IMR-90 (cell line): ENCODE measurements at regions not wholly inside any gene's neighbourhood (a gene's known extent, or its start where the extent isn't known, plus 50 kb on each side); places are given as distances from the start of the nearest gene placed in this dataset.

Experiments
- ATAC-seq: fragments of 200-7000 bp; cut with Tn5 transposase; 2 replicates; pipeline ENCODE4 v1.9.1; 2020; ENCODE audit warnings: low read depth, mild to moderate bottlenecking, moderate library complexity
- BruUV-seq: library from RNA; stranded (reverse); fragments of 400-500 nt; replicated peaks from 2 replicates; lab custom pipeline; 2021; lab: Mats Ljungman, UMichigan
- CTCF ChIA-PET: fragments of 300-600 bp; formaldehyde crosslinking; extraction: SDS; loops from one replicate; lab custom pipeline; 2021; ENCODE audit warnings: antibody characterized with exemption; lab: Yijun Ruan, JAX
- POLR2A ChIA-PET: fragments of 300-600 bp; sonication (Branson Sonifier 250); formaldehyde crosslinking; loops from one replicate; lab custom pipeline; 2022; ENCODE audit warnings: antibody characterized with exemption; ENCODE audit not compliant: unreplicated experiment; lab: Charles Lee
- DNase-seq: peaks from one replicate; pipeline ENCODE4 v3.0.0; 2013
- H2AFZ ChIP-seq: replicated peaks from 2 replicates; pipeline ENCODE3; 2013; ENCODE audit warnings: low read length, mild to moderate bottlenecking; ENCODE audit not compliant: poor library complexity
- H2AK5ac ChIP-seq: 2 replicates; pipeline ENCODE4 v1.6.1; 2013; ENCODE audit warnings: low read depth, low read length, inconsistent platforms
- H2AK9ac ChIP-seq: replicated peaks from 2 replicates; pipeline ENCODE3; 2013; ENCODE audit warnings: mild to moderate bottlenecking, low read depth, low read length, moderate library complexity; ENCODE audit not compliant: poor library complexity
- H2BK120ac ChIP-seq: 2 replicates; pipeline ENCODE4 v1.6.1; 2013; ENCODE audit warnings: low read depth, low read length, inconsistent platforms
- H2BK15ac ChIP-seq: 3 replicates; pipeline ENCODE4 v1.6.1; 2013; ENCODE audit warnings: low read depth, low read length, inconsistent platforms
- H2BK20ac ChIP-seq: 2 replicates; pipeline ENCODE4 v1.6.1; 2013; ENCODE audit warnings: low read depth, mild to moderate bottlenecking, inconsistent platforms, low read length, moderate library complexity
- H2BK5ac ChIP-seq: 2 replicates; pipeline ENCODE4 v1.6.1; 2013; ENCODE audit warnings: mild to moderate bottlenecking, low read depth, low read length, inconsistent platforms; ENCODE audit not compliant: poor library complexity, severe bottlenecking
- H3K14ac ChIP-seq: replicated peaks from 2 replicates; pipeline ENCODE4 v1.6.1; 2013; ENCODE audit warnings: low read depth, low read length, inconsistent platforms
- H3K18ac ChIP-seq: 2 replicates; pipeline ENCODE4 v1.6.1; 2013; ENCODE audit warnings: low read depth, low read length, control low read depth
- H3K23ac ChIP-seq: 2 replicates; pipeline ENCODE4 v1.6.1; 2013; ENCODE audit warnings: low read depth, low read length, inconsistent platforms
- H3K27ac ChIP-seq: 2 replicates; pipeline ENCODE4 v1.5.1; 2013; ENCODE audit warnings: mild to moderate bottlenecking, control low read depth, low read length; ENCODE audit not compliant: insufficient read depth
- H3K27me3 ChIP-seq: 2 replicates; pipeline ENCODE4 v1.6.1; 2013; ENCODE audit warnings: low read length; ENCODE audit not compliant: control insufficient read depth, insufficient read depth
- H3K36me3 ChIP-seq: 2 replicates; pipeline ENCODE4 v1.6.1; 2013; ENCODE audit warnings: low read length, mixed read lengths; ENCODE audit not compliant: control insufficient read depth, insufficient read depth
- H3K4ac ChIP-seq: 2 replicates; pipeline ENCODE4 v1.6.1; 2013; ENCODE audit warnings: low read depth, low read length, inconsistent platforms
- H3K4me1 ChIP-seq: 2 replicates; pipeline ENCODE4 v1.6.1; 2013; ENCODE audit warnings: low read length, mixed read lengths; ENCODE audit not compliant: control insufficient read depth, insufficient read depth
- H3K4me2 ChIP-seq: 2 replicates; pipeline ENCODE4 v1.6.1; 2013; ENCODE audit warnings: low read depth, mild to moderate bottlenecking, control low read depth, low read length, moderate library complexity
- H3K4me3 ChIP-seq: 2 replicates; pipeline ENCODE4 v1.5.1; 2013; ENCODE audit warnings: low read depth, mild to moderate bottlenecking, control low read depth, low read length, moderate library complexity; ENCODE audit not compliant: insufficient read depth
- H3K56ac ChIP-seq: 2 replicates; pipeline ENCODE4 v1.6.1; 2013; ENCODE audit warnings: low read length, inconsistent platforms; ENCODE audit not compliant: insufficient read depth; ENCODE audit errors: extremely low read depth
- H3K79me1 ChIP-seq, 2 experiments: 2 replicates each; pipeline ENCODE4 v1.6.1; 2013; ENCODE audit warnings: low read length in 2 of 2, inconsistent platforms in 1 of 2, low read depth in 1 of 2
- H3K9ac ChIP-seq: 2 replicates; pipeline ENCODE4 v1.6.1; 2013; ENCODE audit warnings: low read depth, low read length, control low read depth
- H3K9me1 ChIP-seq: 2 replicates; pipeline ENCODE4 v1.6.1; 2013; ENCODE audit warnings: low read length, inconsistent platforms; ENCODE audit not compliant: insufficient read depth
- H3K9me3 ChIP-seq: 2 replicates; pipeline ENCODE4 v1.6.1; 2013; ENCODE audit warnings: low read length; ENCODE audit not compliant: control insufficient read depth, insufficient read depth
- H4K20me1 ChIP-seq: 2 replicates; pipeline ENCODE4 v1.6.1; 2013; ENCODE audit warnings: low read length, inconsistent platforms; ENCODE audit not compliant: insufficient read depth
- H4K5ac ChIP-seq: 2 replicates; pipeline ENCODE4 v1.6.1; 2013; ENCODE audit warnings: mild to moderate bottlenecking, low read depth, low read length, control low read depth
- H4K8ac ChIP-seq, 2 experiments: 2 replicates each; pipeline ENCODE4 v1.6.1; 2013; ENCODE audit warnings: low read depth in 2 of 2, low read length in 2 of 2, control low read depth in 1 of 2, inconsistent platforms in 1 of 2
- H4K91ac ChIP-seq: 2 replicates; pipeline ENCODE4 v1.6.1; 2013; ENCODE audit warnings: low read depth, low read length, inconsistent platforms; ENCODE audit not compliant: insufficient read depth
- RAD21 ChIP-seq: IDR thresholded peaks from 2 replicates; pipeline ENCODE4 v1.6.1; 2012; ENCODE audit warnings: low read length, improper control_type of control experiment
- WGBS, 2 experiments: methylation state at CpG; one replicate each; pipeline versions ENCODE4 v1.1.5 to v1.1.7; 2013; ENCODE audit warnings: missing lambda C conversion rate in 2 of 2; ENCODE audit not compliant: insufficient read length in 1 of 2; ENCODE audit errors: extremely low coverage in 2 of 2; 5-methylcytosine and 5-hydroxymethylcytosine counted together
- dilution Hi-C: fragments of 300-500 bp; cut with HindIII; formaldehyde crosslinking; loops from one replicate; pipeline ENCODE4 v1.14.3; 2018; ENCODE audit warnings: low sequenced_read_pairs; ENCODE audit not compliant: unreplicated experiment
- in situ Hi-C: fragments of 300-500 bp; cut with MboI; formaldehyde crosslinking; loops from 3 replicates; pipeline ENCODE4 v1.14.3; 2019; ENCODE audit warnings: low sequenced_read_pairs, inconsistent platforms, mixed read lengths
- intact Hi-C: fragments of 100-400 bp; cut with micrococcal nuclease; formaldehyde crosslinking; loops from 2 replicates; pipeline ENCODE4 v1.10.0; 2022

GRCh38 chr5:31047621-31048020, 145.9 kb upstream of the CDH6 start:
- H2AFZ ChIP-seq = no peak overlapping the region
- ChIA-PET POLR2A (no interaction called here), CTCF (no interaction called here)
- H3K9ac ChIP-seq = no peak overlapping the region
- ATAC-seq (no peak), DNase-seq (peak; percentile 18)
- H3K9me1 ChIP-seq = no peaks in the 10 kb centered on the region; the same call in 1 of the 2 replicates
- no peak overlapping the region for H3K23ac ChIP-seq
- WGBS, 2 experiments = no CpG with 5 or more reads among the region's 2 CpGs
- H3K27ac ChIP-seq = no peak overlapping the region
- no peak overlapping the region for H2BK20ac ChIP-seq
- H4K20me1 ChIP-seq = no peaks in the 10 kb centered on the region
- dilution Hi-C loops (no loop called here), intact Hi-C loops (no loop called here), in situ Hi-C loops (no loop called here)
- no peak overlapping the region for H2AK5ac ChIP-seq
- TF ChIP-seq RAD21 = no peak
- H2BK120ac ChIP-seq = no peak overlapping the region
- peaks cover 4% of the 10 kb centered on the region; the same call in 1 of the 2 replicates for H3K4me1 ChIP-seq
- no peak overlapping the region for H4K5ac ChIP-seq
- H2BK5ac ChIP-seq = no peak overlapping the region
- no peak overlapping the region for H3K18ac ChIP-seq
- H3K14ac ChIP-seq = no peak overlapping the region
- no peak overlapping the region for H3K4ac ChIP-seq
- no peak overlapping the region for H4K8ac ChIP-seq
- H2BK15ac ChIP-seq = no peak overlapping the region
- H2AK9ac ChIP-seq = no peak overlapping the region
- no peak overlapping the region for H4K91ac ChIP-seq
- no peak overlapping the region for H3K4me2 ChIP-seq
- H3K9me3 ChIP-seq = no peaks in the 10 kb centered on the region
- no peak overlapping the region for H3K4me3 ChIP-seq
- H3K79me1 ChIP-seq = no peaks in the 10 kb centered on the region
- no TSS peak for BruUV-seq
- no peaks in the 10 kb centered on the region for H3K36me3 ChIP-seq
- no peaks in the 10 kb centered on the region for H3K27me3 ChIP-seq
- no peak overlapping the region for H3K56ac ChIP-seq
